GM12878 (cell line): ENCODE measurements at regions not wholly inside any gene's neighbourhood (a gene's known extent, or its start where the extent isn't known, plus 50 kb on each side); places are given as distances from the start of the nearest gene placed in this dataset.

Source experiments
- ATAC-seq: fragments of 200-7000 bp; cut with Tn5 transposase; 3 replicates; pipeline ENCODE4 v1.9.1; 2020; ENCODE audit warnings: mild to moderate bottlenecking, moderate library complexity
- BruUV-seq: library from RNA; stranded (reverse); fragments of 400-500 nt; replicated peaks from 2 replicates; lab custom pipeline; 2021; lab: Mats Ljungman, UMichigan
- CTCF ChIA-PET: fragments of 300-600 bp; sonication (Branson Sonifier 250); formaldehyde crosslinking; extraction: SDS; loops from one replicate; lab custom pipeline; 2021; ENCODE audit warnings: inconsistent platforms; lab: Yijun Ruan, JAX
- POLR2A ChIA-PET: fragments of 350-600 bp; formaldehyde crosslinking; extraction: SDS; loops from one replicate; lab custom pipeline; 2021; ENCODE audit warnings: inconsistent platforms; lab: Charles Lee
- RAD21 ChIA-PET: fragments of 300-600 bp; sonication (Branson Sonifier 250); formaldehyde crosslinking; loops from one replicate; lab custom pipeline; 2023; ENCODE audit warnings: antibody characterized with exemption; ENCODE audit not compliant: unreplicated experiment; lab: Charles Lee
- SMC1A ChIA-PET: fragments of 300-600 bp; sonication (Branson Sonifier 250); formaldehyde crosslinking; loops from one replicate; lab custom pipeline; 2023; ENCODE audit not compliant: unreplicated experiment, uncharacterized antibody; lab: Charles Lee
- DNase-seq: peaks from one replicate; pipeline ENCODE4 v3.0.0-alpha.2; 2011; ENCODE audit warnings: low read depth, low spot score
- FAIRE-seq: peaks from 3 replicates; lab custom pipeline; 2011; peaks lifted over from hg19 to GRCh38; lab: Jason Lieb, UNC
- H2AFZ ChIP-seq: 2 replicates; pipeline ENCODE4 v1.6.0; 2011; ENCODE audit warnings: low read depth, low read length, control low read depth; ENCODE audit not compliant: control insufficient read depth
- H3K27ac ChIP-seq: 2 replicates; pipeline ENCODE4 v1.5.1; 2011; ENCODE audit warnings: control low read depth; ENCODE audit not compliant: control insufficient read depth, insufficient read depth
- H3K27me3 ChIP-seq, 2 experiments: replicated peaks in 1 of 2; 2 replicates each; pipeline versions ENCODE4 v1.6.0 to v1.6.1; 2011; ENCODE audit warnings: low read length in 1 of 2; ENCODE audit not compliant: control insufficient read depth in 2 of 2, insufficient read depth in 2 of 2
- H3K36me3 ChIP-seq, 2 experiments: 2 replicates each; pipeline ENCODE4 v1.5.1; 2011; ENCODE audit warnings: low read length in 1 of 2; ENCODE audit not compliant: control insufficient read depth in 2 of 2, insufficient read depth in 2 of 2
- H3K4me1 ChIP-seq: 2 replicates; pipeline ENCODE4 v1.6.1; 2011; ENCODE audit warnings: mild to moderate bottlenecking, low read length, moderate library complexity, mixed read lengths; ENCODE audit not compliant: control insufficient read depth, insufficient read depth
- H3K4me2 ChIP-seq: 2 replicates; pipeline ENCODE4 v1.6.0; 2011; ENCODE audit warnings: control low read depth; ENCODE audit not compliant: control insufficient read depth, insufficient read depth
- H3K4me3 ChIP-seq: fragments of 200-600 bp; sonication (generic); 2 replicates; pipeline ENCODE4 v1.5.1; 2016
- H3K79me2 ChIP-seq: 2 replicates; pipeline ENCODE4 v1.6.0; 2011; ENCODE audit warnings: low read length; ENCODE audit not compliant: control insufficient read depth, insufficient read depth
- H3K9ac ChIP-seq: 2 replicates; pipeline ENCODE4 v1.8.0; 2011; ENCODE audit warnings: low read length, control low read depth, mixed read lengths; ENCODE audit not compliant: control insufficient read depth, insufficient read depth
- H3K9me3 ChIP-seq: replicated peaks from 3 replicates; pipeline ENCODE4 v1.5.1; 2011; ENCODE audit warnings: mild to moderate bottlenecking, low read length; ENCODE audit not compliant: control insufficient read depth, insufficient read depth
- H4K20me1 ChIP-seq: 2 replicates; pipeline ENCODE4 v1.6.0; 2011; ENCODE audit not compliant: control insufficient read depth, insufficient read depth
- ETV6 ChIP-seq, 2 experiments: fragments of 450-650 bp in 1 of 2; IDR thresholded peaks in 1 of 2; conservative IDR thresholded peaks in 1 of 2; 2 replicates each; pipeline ENCODE4 v1.6.1; 2014; ENCODE audit warnings: antibody characterized with exemption in 1 of 2, borderline replicate concordance in 1 of 2, low read depth in 1 of 2, mild to moderate bottlenecking in 1 of 2, moderate library complexity in 1 of 2
- KLF5 ChIP-seq: fragments of 450-650 bp; IDR thresholded peaks from 2 replicates; pipeline ENCODE4 v1.6.1; 2014; ENCODE audit warnings: mild to moderate bottlenecking; ENCODE audit not compliant: partially characterized antibody
- MEF2B ChIP-seq: fragments of 450-650 bp; IDR thresholded peaks from 2 replicates; pipeline ENCODE4 v1.6.1; 2018; ENCODE audit warnings: mild to moderate bottlenecking, moderate library complexity; ENCODE audit not compliant: partially characterized antibody, poor library complexity, severe bottlenecking
- POLR2A ChIP-seq: IDR thresholded peaks from 2 replicates; pipeline ENCODE4 v1.6.1; 2011; ENCODE audit warnings: low read depth, mild to moderate bottlenecking, low read length
- POLR2AphosphoS5 ChIP-seq: IDR thresholded peaks from 2 replicates; pipeline ENCODE4 v1.6.1; 2011; ENCODE audit warnings: mild to moderate bottlenecking, low read length, inconsistent platforms
- RB1 ChIP-seq: fragments of 450-650 bp; formaldehyde crosslinking; IDR thresholded peaks from 2 replicates; pipeline ENCODE4 v1.6.1; 2017; ENCODE audit warnings: mild to moderate bottlenecking, borderline replicate concordance
- RUNX3 ChIP-seq: IDR thresholded peaks from 2 replicates; pipeline ENCODE4 v1.6.1; 2012; ENCODE audit warnings: low read length, inconsistent platforms
- TAF1 ChIP-seq: IDR thresholded peaks from 2 replicates; pipeline ENCODE4 v1.6.1; 2011; ENCODE audit warnings: mild to moderate bottlenecking, low read depth, low read length, borderline replicate concordance
- TBL1XR1 ChIP-seq: IDR thresholded peaks from 2 replicates; pipeline ENCODE4 v1.6.1; 2012; ENCODE audit warnings: low read depth, low read length, improper control_type of control experiment
- ZNF207 ChIP-seq: fragments of 450-650 bp; IDR thresholded peaks from 2 replicates; pipeline ENCODE4 v1.6.1; 2014; ENCODE audit warnings: antibody characterized with exemption, mild to moderate bottlenecking, borderline replicate concordance
- WGBS: methylation state at CpG from one replicate; pipeline ENCODE4 v1.1.6; 2016; ENCODE audit warnings: low lambda C conversion rate; ENCODE audit not compliant: insufficient replicate concordance, insufficient coverage; ENCODE audit errors: missing lambda C conversion rate; 5-methylcytosine and 5-hydroxymethylcytosine counted together
- in situ Hi-C: fragments of 300-500 bp; cut with MboI; formaldehyde crosslinking; loops from 9 replicates; pipeline ENCODE4 v1.14.3; 2018; ENCODE audit warnings: mixed read lengths
- intact Hi-C: fragments of 100-400 bp; cut with micrococcal nuclease; formaldehyde crosslinking; loops from one replicate; pipeline ENCODE4 v1.14.2; 2022; ENCODE audit not compliant: unreplicated experiment

GRCh38 chr21:41627428-41627827 lies 119.5 kb upstream of the TMPRSS2 start (continued):
- no peak for TF ChIP-seq ETV6 (conservative IDR thresholded peaks at IDR 0.05 in 1 of 2, IDR thresholded peaks at IDR 0.05 in 1 of 2; ENCODE audit: borderline replicate concordance in 1 of 2, low read depth in 1 of 2)
- TF ChIP-seq RB1: no peak

GRCh38 chr21:41626021-41626420 lies 118.1 kb upstream of the TMPRSS2 start:
- ChIA-PET SMC1A (no interaction called here), RAD21 (no interaction called here), POLR2A (no interaction called here), CTCF (no interaction called here)
- H3K9me3 ChIP-seq: no peaks in the 10 kb centered on the region; the same call in 2 of the 3 replicates
- H3K4me2 ChIP-seq: no peak overlapping the region
- in situ Hi-C loops (no loop called here), intact Hi-C loops (no loop called here)
- H4K20me1 ChIP-seq: no peaks in the 10 kb centered on the region
- H3K27ac ChIP-seq: no peak overlapping the region
- no peaks in the 10 kb centered on the region for H3K36me3 ChIP-seq
- no peak overlapping the region for H2AFZ ChIP-seq
- FAIRE-seq: no peak
- no peak for DNase-seq
- TF ChIP-seq POLR2A (no peak), POLR2AphosphoS5 (no peak), ZNF207 (no peak), TBL1XR1 (no peak)
- no peak overlapping the region for H3K9ac ChIP-seq
- whole genome bisulfite sequencing: 9% methylated on average over 6 of the region's 6 CpGs
- H3K4me3 ChIP-seq: no peak overlapping the region
- no peaks in the 10 kb centered on the region for H3K79me2 ChIP-seq
- BruUV-seq: no TSS peak
- no peak for ATAC-seq
- H3K27me3 ChIP-seq: no peaks in the 10 kb centered on the region; a peak in 2 of 4 replicates
- no peaks in the 10 kb centered on the region for H3K4me1 ChIP-seq

GRCh38 chr21:41625428-41625827 lies 117.5 kb upstream of the TMPRSS2 start:
- CTCF ChIA-PET: no interaction called here

More at GRCh38 chr21:41625428-41625827, 117.5 kb upstream of the TMPRSS2 start:
- Histone ChIP-seq H3K9ac (no peak overlapping the region), H3K36me3 (no peaks in the 10 kb centered on the region), H3K27me3 (no peaks in the 10 kb centered on the region; a peak in 2 of 4 replicates), H3K27ac (no peak overlapping the region), H3K4me2 (no peak overlapping the region), H3K79me2 (no peaks in the 10 kb centered on the region), H4K20me1 (no peaks in the 10 kb centered on the region), H3K9me3 (no peaks in the 10 kb centered on the region; the same call in 2 of the 3 replicates), H2AFZ (no peak overlapping the region), H3K4me3 (no peak overlapping the region), H3K4me1 (no peaks in the 10 kb centered on the region)
- POLR2A ChIA-PET: no interaction called here
- no peak for TF ChIP-seq TAF1
- no peak for TF ChIP-seq MEF2B
- no peak for TF ChIP-seq KLF5
- no peak for TF ChIP-seq RUNX3
- intact Hi-C loops (no loop called here), in situ Hi-C loops (no loop called here)
- DNase-seq (no peak), ATAC-seq (no peak), FAIRE-seq (no peak)
- SMC1A ChIA-PET: no interaction called here
- RAD21 ChIA-PET: no interaction called here
- WGBS: 44% methylated on average over 4 of the region's 4 CpGs
- BruUV-seq: no TSS peak
